Small intestine (tissue), 7 donors: ENCODE measurements at regions not wholly inside any gene's neighbourhood (a gene's known extent, or its start where the extent isn't known, plus 50 kb on each side); places are given as distances from the start of the nearest gene placed in this dataset.

ENCODE experiments used
- DNase-seq, 2 donors: peaks; one replicate each; pipeline versions ENCODE4 v3.0.0 to v3.0.0-alpha.2; 2013
- FAIRE-seq: peaks from 2 replicates; lab custom pipeline; 2012; peaks lifted over from hg19 to GRCh38; lab: Jason Lieb, UNC
- H3K27ac ChIP-seq, 3 donors: one replicate each; pipeline ENCODE4 v1.5.1; 2013; ENCODE audit warnings: low read length in 2 of 3, mild to moderate bottlenecking in 2 of 3, control low read depth in 1 of 3, inconsistent platforms in 1 of 3, low read depth in 1 of 3, moderate library complexity in 1 of 3
- H3K27me3 ChIP-seq, 3 donors: one replicate each; pipeline ENCODE4 v1.6.1; 2013; ENCODE audit warnings: low read length in 3 of 3, inconsistent platforms in 1 of 3; ENCODE audit not compliant: control insufficient read depth in 3 of 3, insufficient read depth in 3 of 3
- H3K36me3 ChIP-seq, 3 donors: one replicate each; pipeline ENCODE4 v1.6.1; 2013; ENCODE audit warnings: low read length in 3 of 3, inconsistent platforms in 1 of 3, low read depth in 1 of 3, mild to moderate bottlenecking in 1 of 3, moderate library complexity in 1 of 3; ENCODE audit not compliant: control insufficient read depth in 3 of 3, insufficient read depth in 2 of 3
- H3K4me1 ChIP-seq, 3 donors: one replicate each; pipeline ENCODE4 v1.6.1; 2013; ENCODE audit warnings: low read length in 2 of 3, inconsistent platforms in 1 of 3, low read depth in 1 of 3, mild to moderate bottlenecking in 1 of 3, moderate library complexity in 1 of 3; ENCODE audit not compliant: control insufficient read depth in 3 of 3, insufficient read depth in 2 of 3
- H3K4me3 ChIP-seq, 3 donors: one replicate each; pipeline ENCODE4 v1.5.1; 2013; ENCODE audit warnings: low read length in 3 of 3, control low read depth in 1 of 3, inconsistent platforms in 1 of 3, low read depth in 1 of 3, mild to moderate bottlenecking in 1 of 3, moderate library complexity in 1 of 3
- H3K9me3 ChIP-seq, 2 donors: one replicate each; pipeline ENCODE4 v1.6.1; 2013; ENCODE audit warnings: low read depth in 1 of 2, low read length in 1 of 2; ENCODE audit not compliant: control insufficient read depth in 2 of 2, insufficient read depth in 1 of 2
- WGBS, 3 donors: extraction: QIAGEN DNeasy Blood & Tissue Kit; methylation state at CpG; one replicate each; pipeline ENCODE4 v1.1.7; 2013; 5-methylcytosine and 5-hydroxymethylcytosine counted together
- donor health status: healthy with polysubstance abuse.
- donor health status: control.
- donor health status: control.
- donor health status: Bipolar disorder and iron deficiency.
- donor health status: healthy.

DNA sequence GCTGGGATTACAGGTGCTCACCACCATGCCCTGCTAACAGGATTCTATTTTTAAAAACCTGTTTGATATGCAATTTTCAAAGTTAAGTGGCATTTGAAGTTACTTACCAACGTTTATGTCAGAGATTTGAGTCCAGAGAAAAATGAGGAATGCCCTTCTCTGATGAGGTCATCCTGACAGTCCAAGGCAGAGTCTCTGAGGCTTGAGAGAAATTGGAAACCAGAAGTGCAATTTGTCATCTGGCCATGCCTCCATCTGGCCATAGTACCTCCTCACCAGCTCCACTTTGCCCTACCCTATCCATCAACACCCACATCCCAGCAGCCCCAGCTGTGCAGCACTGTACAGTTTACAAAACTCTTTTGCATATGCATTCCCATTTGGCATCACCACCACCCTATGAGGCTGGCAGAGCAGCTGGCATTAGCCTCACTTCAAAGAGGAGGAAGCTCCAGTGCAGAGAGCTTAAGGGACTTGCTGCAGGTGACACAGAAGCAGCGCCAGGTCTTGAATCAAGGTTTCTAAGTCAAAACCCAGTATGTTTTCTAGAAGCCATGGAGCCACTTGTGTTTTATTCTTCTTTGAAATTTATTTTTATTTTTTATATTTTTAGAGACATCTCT is 54.5 kb upstream of the PDZD8 start:
- Histone ChIP-seq H3K27ac (no peak overlapping the region), H3K4me3 (no peak overlapping the region), H3K27me3 (no peaks in the 10 kb centered on the region), H3K4me1 (no peaks in the 10 kb centered on the region), H3K9me3 (no peaks in the 10 kb centered on the region), H3K36me3 (no peaks in the 10 kb centered on the region)
- DNase-seq, result no peak
- WGBS, 3 donors, result 54 to 59% (median 56%) methylated on average over 2 of the region's 2 CpGs
- no peak for FAIRE-seq

DNA sequence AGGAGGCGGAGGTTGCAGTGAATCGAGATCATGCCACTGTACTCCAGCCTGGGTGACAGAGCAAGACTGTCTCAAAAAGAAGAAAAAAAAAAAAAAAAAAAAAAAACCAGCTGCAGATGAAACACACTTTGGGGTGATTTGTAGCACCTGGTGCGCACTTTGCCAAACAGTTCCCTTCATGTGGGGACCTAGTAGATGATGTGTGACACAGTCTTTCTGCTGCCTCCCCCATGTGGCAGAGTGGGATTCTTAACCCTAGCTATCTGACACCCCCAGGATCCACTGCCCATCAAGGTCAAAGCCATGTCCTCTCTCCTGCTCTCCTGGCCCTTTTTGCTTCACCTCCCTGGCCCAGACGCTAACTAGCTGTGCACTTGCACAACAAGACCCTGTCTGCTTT is 52.1 kb upstream of the PDZD8 start:
- H3K36me3 ChIP-seq, result no peaks in the 10 kb centered on the region
- DNase-seq (no peak), FAIRE-seq (no peak)
- H3K27ac ChIP-seq, result no peak overlapping the region
- H3K9me3 ChIP-seq, result no peaks in the 10 kb centered on the region
- WGBS, 3 donors, result 76 to 81% (median 80%) methylated on average over 4 of the region's 4 CpGs
- H3K27me3 ChIP-seq, result no peaks in the 10 kb centered on the region
- H3K4me1 ChIP-seq, result no peaks in the 10 kb centered on the region
- H3K4me3 ChIP-seq, result no peak overlapping the region

DNA sequence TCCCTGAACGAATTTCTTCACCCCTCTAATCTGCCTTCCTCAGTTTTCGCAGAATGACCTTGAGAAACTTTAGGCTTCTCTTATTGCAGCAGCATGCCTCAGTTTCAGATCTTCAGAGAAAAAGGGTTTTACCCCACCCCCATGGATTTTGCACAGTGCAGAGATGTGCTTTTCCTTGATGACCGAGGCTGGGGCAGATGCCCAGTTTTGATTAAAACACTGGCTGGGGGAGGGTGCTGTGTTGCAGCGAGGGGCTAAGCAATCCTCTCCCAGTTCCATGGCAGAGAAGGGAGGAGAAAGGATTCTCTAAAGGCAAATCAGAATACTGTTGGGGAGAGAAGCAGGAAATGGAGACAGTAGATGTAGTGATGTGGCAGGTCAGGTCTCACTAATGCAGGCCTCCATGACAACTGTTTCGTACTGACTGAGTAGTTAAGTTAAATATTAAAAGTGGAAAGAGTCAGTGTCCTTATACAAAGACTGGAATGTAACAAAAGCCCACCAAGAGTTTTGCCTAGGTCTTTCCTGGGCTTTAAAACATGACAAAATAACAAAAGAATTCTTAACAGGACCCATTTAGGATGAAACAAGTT is 50.8 kb upstream of the PDZD8 start:
- Histone ChIP-seq H3K36me3 (no peaks in the 10 kb centered on the region), H3K4me3 (no peak overlapping the region), H3K4me1 (no peaks in the 10 kb centered on the region), H3K27me3 (no peaks in the 10 kb centered on the region), H3K9me3 (peaks cover 0 to 4% of the 10 kb centered on the region in 2 donors), H3K27ac (no peak overlapping the region)
- DNase-seq (no peak), FAIRE-seq (no peak)
- WGBS, 3 donors, result 66 to 80% (median 76%) methylated on average over 5 of the region's 5 CpGs

DNA sequence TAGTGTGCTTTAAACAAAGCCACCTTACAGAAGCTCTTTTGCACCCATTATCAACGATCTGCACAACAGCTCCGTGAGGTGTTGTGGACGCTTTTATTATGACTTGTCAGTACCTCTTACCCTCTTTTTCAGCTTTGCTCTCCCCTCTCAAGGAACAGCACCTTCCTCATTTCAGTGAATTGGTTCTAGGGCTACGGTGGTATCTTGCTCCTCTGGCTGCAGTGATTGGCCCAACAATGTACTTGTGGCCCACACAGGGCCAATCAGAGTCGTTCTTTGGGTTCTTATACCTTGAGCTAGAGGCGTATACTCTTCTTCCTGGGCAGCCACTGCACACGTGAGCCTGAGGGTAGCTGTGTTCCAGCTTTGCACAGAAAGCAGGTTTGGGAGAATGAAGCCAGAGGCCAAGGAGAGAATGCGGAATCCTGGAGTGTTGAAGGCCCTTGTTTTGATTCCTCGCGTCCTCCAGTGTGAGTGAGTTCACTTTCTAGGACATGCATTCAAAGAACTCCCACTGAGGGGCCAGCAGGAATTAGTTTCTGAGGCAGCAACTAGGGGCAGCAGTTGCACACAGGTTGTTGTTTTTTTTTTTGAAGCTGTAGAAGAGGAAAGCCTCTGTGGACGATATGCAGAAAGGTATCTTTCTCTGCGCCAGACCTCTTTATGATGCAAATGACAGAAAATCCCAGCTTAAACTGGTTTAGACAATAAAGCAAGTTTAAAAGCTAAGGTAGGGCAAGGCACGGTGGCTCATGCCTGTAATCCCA is 49.8 kb upstream of the PDZD8 start:
- Histone ChIP-seq H3K27ac (no peak overlapping the region), H3K4me1 (no peaks in the 10 kb centered on the region), H3K9me3 (peaks cover 0 to 9% of the 10 kb centered on the region in 2 donors), H3K4me3 (no peak overlapping the region), H3K27me3 (no peaks in the 10 kb centered on the region), H3K36me3 (no peaks in the 10 kb centered on the region)
- WGBS, 3 donors, result 81 to 86% (median 85%) methylated on average over 13 of the region's 13 CpGs
- no peak for FAIRE-seq
- DNase-seq, result no peak
